Keratinocyte (primary cell): ENCODE measurements at regions not wholly inside any gene's neighbourhood (a gene's known extent, or its start where the extent isn't known, plus 50 kb on each side); places are given as distances from the start of the nearest gene placed in this dataset.

Experiments used
- DNase-seq: peaks from one replicate; pipeline ENCODE4 v3.0.0-alpha.2; 2011; ENCODE audit warnings: low read depth, missing footprints, low spot score
- FAIRE-seq: peaks from 2 replicates; lab custom pipeline; 2011; peaks lifted over from hg19 to GRCh38; lab: Jason Lieb, UNC
- H2AFZ ChIP-seq: 2 replicates; pipeline ENCODE4 v1.6.0; 2012; ENCODE audit warnings: low read length, control low read depth, inconsistent platforms; ENCODE audit not compliant: control insufficient read depth
- H3K27ac ChIP-seq: 2 replicates; pipeline ENCODE4 v1.5.1; 2011; ENCODE audit warnings: low read length; ENCODE audit not compliant: control insufficient read depth, insufficient read depth
- H3K27me3 ChIP-seq: 3 replicates; pipeline ENCODE4 v1.6.0; 2011; ENCODE audit warnings: low read length; ENCODE audit not compliant: control insufficient read depth, insufficient read depth; ENCODE audit errors: extremely low read depth
- H3K36me3 ChIP-seq, 2 experiments: 2 replicates in 1 of 2; 3 replicates in 1 of 2; pipeline ENCODE4 v1.5.1; 2011; ENCODE audit warnings: low read length in 2 of 2, mild to moderate bottlenecking in 1 of 2; ENCODE audit not compliant: control insufficient read depth in 2 of 2, insufficient read depth in 2 of 2; ENCODE audit errors: extremely low read depth in 1 of 2
- H3K4me1 ChIP-seq: 3 replicates; pipeline ENCODE4 v1.5.1; 2011; ENCODE audit warnings: low read length; ENCODE audit not compliant: control insufficient read depth, insufficient read depth; ENCODE audit errors: extremely low read depth
- H3K4me2 ChIP-seq: 3 replicates; pipeline ENCODE4 v1.6.0; 2011; ENCODE audit warnings: low read depth, low read length; ENCODE audit not compliant: control insufficient read depth, insufficient read depth; ENCODE audit errors: extremely low read depth
- H3K4me3 ChIP-seq, 3 experiments: fragments of 200-600 bp in 1 of 3; sonication (generic) in 1 of 3; 2 replicates in 2 of 3; 3 replicates in 1 of 3; pipeline ENCODE4 v1.5.1; 2011 to 2016; ENCODE audit warnings: low read length in 3 of 3, mild to moderate bottlenecking in 3 of 3, control low read depth in 2 of 3, inconsistent platforms in 1 of 3, low read depth in 1 of 3, mixed read lengths in 1 of 3, mixed run types in 1 of 3, moderate library complexity in 1 of 3; ENCODE audit not compliant: control insufficient read depth in 2 of 3, insufficient read depth in 2 of 3; ENCODE audit errors: extremely low read depth in 1 of 3
- H3K79me2 ChIP-seq: 2 replicates; pipeline ENCODE4 v1.6.0; 2012; ENCODE audit warnings: low read length; ENCODE audit not compliant: control insufficient read depth, insufficient read depth
- H3K9ac ChIP-seq: 3 replicates; pipeline ENCODE4 v1.6.0; 2011; ENCODE audit warnings: low read length; ENCODE audit not compliant: control insufficient read depth, insufficient read depth; ENCODE audit errors: extremely low read depth
- H3K9me1 ChIP-seq: 3 replicates; pipeline ENCODE4 v1.6.0; 2011; ENCODE audit warnings: low read length; ENCODE audit not compliant: control insufficient read depth, insufficient read depth; ENCODE audit errors: extremely low read depth
- H3K9me3 ChIP-seq: 2 replicates; pipeline ENCODE4 v1.5.1; 2012; ENCODE audit warnings: low read depth, low read length; ENCODE audit not compliant: control insufficient read depth
- H4K20me1 ChIP-seq: 3 replicates; pipeline ENCODE4 v1.6.0; 2011; ENCODE audit warnings: low read length; ENCODE audit not compliant: control insufficient read depth, insufficient read depth; ENCODE audit errors: extremely low read depth
- EZH2 ChIP-seq: IDR thresholded peaks from one replicate; pipeline ENCODE4 v1.6.1; 2012; ENCODE audit warnings: inconsistent platforms, mild to moderate bottlenecking, low read length, moderate library complexity
- dilution Hi-C: fragments of 300-500 bp; cut with MboI; formaldehyde crosslinking; loops from one replicate; pipeline ENCODE4 v1.7.0; 2020; ENCODE audit warnings: low sequenced_read_pairs; ENCODE audit not compliant: extremely low pct_ligation_motif_present
- TF ChIP-seq, protein P1 (sequence below), 3 experiments: IDR thresholded peaks in 1 of 3; conservative IDR thresholded peaks in 1 of 3; optimal IDR thresholded peaks in 1 of 3; 2 replicates in 2 of 3; 3 replicates in 1 of 3; pipeline versions ENCODE3 to v1.5.1; 2011; ENCODE audit warnings: low read length in 3 of 3, mild to moderate bottlenecking in 3 of 3, moderate library complexity in 2 of 3, control low read depth in 1 of 3, inconsistent platforms in 1 of 3; ENCODE audit not compliant: insufficient read depth in 2 of 3; ENCODE audit errors: extremely low read depth in 1 of 3

DNA sequence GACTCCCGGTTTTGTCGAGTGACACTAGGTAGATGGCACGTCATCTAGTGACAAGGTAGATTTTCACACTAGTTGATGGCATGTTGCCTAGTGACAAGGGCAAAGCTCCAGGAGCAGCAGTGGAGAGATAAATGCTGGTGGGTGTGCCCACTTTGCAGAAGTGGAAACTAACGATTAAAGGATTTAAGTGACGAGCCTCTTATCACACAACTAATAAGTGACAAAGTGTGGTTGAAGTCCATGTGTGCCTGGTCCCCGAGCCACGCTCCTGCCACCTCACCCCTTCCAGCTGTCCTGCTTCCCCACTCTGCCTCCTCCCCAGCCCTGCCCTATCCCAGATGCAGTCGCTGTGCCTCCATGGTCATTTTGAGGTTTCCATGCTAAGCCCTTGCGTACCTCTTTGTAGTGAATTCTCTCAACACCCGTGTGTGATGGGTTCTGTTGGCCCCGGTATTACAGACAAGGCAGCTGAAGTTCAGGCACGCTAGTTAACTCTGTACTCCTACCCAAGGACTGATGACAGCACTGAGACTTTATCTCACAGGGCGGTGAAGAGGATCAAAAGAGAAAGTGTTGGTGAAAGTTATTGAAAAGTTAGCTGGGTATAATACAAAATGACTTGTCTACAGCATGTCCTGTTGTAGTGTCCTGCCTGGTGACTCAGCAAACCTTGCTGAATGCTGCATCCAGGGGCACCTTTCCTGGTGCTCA, 113.4 kb upstream of the GLI2 start:
- H3K27ac ChIP-seq = no peak overlapping the region
- FAIRE-seq (no peak), DNase-seq (no peak)
- no peaks in the 10 kb centered on the region for H4K20me1 ChIP-seq
- H3K4me1 ChIP-seq = peaks cover 19% of the 10 kb centered on the region
- no peak overlapping the region for H3K9ac ChIP-seq
- no peaks in the 10 kb centered on the region for H3K79me2 ChIP-seq
- H2AFZ ChIP-seq = no peak overlapping the region
- no peaks in the 10 kb centered on the region for H3K9me1 ChIP-seq
- dilution Hi-C loops = no loop called here
- no peak overlapping the region for H3K4me2 ChIP-seq
- no peaks in the 10 kb centered on the region for H3K27me3 ChIP-seq
- H3K9me3 ChIP-seq = peaks cover 3% of the 10 kb centered on the region
- no peak for TF ChIP-seq EZH2
- TF ChIP-seq, protein P1, sequence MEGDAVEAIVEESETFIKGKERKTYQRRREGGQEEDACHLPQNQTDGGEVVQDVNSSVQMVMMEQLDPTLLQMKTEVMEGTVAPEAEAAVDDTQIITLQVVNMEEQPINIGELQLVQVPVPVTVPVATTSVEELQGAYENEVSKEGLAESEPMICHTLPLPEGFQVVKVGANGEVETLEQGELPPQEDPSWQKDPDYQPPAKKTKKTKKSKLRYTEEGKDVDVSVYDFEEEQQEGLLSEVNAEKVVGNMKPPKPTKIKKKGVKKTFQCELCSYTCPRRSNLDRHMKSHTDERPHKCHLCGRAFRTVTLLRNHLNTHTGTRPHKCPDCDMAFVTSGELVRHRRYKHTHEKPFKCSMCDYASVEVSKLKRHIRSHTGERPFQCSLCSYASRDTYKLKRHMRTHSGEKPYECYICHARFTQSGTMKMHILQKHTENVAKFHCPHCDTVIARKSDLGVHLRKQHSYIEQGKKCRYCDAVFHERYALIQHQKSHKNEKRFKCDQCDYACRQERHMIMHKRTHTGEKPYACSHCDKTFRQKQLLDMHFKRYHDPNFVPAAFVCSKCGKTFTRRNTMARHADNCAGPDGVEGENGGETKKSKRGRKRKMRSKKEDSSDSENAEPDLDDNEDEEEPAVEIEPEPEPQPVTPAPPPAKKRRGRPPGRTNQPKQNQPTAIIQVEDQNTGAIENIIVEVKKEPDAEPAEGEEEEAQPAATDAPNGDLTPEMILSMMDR (optimal IDR thresholded peaks at IDR 0.05 in 1 of 3, IDR thresholded peaks at IDR 0.05 in 1 of 3, conservative IDR thresholded peaks at IDR 0.05 in 1 of 3; ENCODE audit: extremely low read depth in 1 of 3, insufficient read depth in 2 of 3, low read length in 3 of 3) = no peak
- no peak overlapping the region for H3K4me3 ChIP-seq
- no peaks in the 10 kb centered on the region for H3K36me3 ChIP-seq

DNA sequence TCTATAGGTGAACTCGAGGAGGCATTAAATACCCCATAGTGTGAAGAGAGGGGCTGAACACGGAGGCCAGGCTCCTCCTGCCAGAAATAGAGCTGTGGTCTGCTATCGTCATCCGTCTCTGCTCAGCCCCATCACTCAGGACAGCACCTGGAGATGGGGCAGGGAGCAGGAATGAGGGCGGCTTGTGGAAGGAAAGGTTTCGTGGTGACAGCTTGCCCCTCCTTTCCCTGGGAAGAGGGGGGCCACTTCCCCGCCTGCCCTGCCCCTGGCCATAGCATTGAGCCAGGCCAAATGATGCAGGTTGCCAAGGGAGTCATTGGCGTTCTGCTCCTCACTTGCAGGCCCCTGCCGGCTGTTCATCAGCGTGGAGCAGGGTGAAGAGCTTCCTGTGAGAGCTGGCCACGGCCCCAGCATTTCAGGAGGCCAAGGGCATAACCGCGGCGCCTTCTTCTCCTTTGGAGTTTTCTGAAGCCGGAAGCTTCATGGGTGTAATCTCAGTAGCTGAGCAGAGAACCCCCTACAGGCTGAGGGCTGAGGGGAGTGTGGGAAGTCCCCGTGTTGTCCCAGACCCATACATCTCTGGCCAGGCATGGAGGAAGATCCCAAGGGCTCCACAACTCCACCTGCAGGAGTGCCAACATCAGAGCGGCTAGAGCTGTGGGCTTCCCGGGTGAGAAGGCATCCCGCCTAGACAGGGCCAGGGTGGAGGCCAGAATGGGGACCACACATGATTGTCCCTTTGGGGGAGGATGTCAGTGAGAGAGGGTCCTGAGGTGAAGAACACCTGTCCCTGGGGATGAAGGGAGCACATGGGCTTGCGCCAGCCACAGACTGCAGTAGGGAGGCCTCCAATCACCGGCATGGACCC, 112.5 kb upstream of the GLI2 start:
- dilution Hi-C loops = no loop called here
- Histone ChIP-seq H3K4me1 (peaks cover 19% of the 10 kb centered on the region), H3K79me2 (no peaks in the 10 kb centered on the region), H3K9me3 (peaks cover 3% of the 10 kb centered on the region), H3K27me3 (no peaks in the 10 kb centered on the region), H3K4me3 (no peak overlapping the region), H3K9ac (no peak overlapping the region), H2AFZ (no peak overlapping the region), H3K9me1 (no peaks in the 10 kb centered on the region), H3K27ac (no peak overlapping the region), H4K20me1 (no peaks in the 10 kb centered on the region), H3K4me2 (no peak overlapping the region), H3K36me3 (no peaks in the 10 kb centered on the region)
- no peak for DNase-seq
- TF ChIP-seq EZH2 = no peak
- TF ChIP-seq, protein P1 (optimal IDR thresholded peaks at IDR 0.05 in 1 of 3, IDR thresholded peaks at IDR 0.05 in 1 of 3, conservative IDR thresholded peaks at IDR 0.05 in 1 of 3; ENCODE audit: extremely low read depth in 1 of 3, insufficient read depth in 2 of 3, low read length in 3 of 3) = no peak
- no peak for FAIRE-seq
